ENCODE measurements at regions not wholly inside any gene's neighbourhood (a gene's known extent, or its start where the extent isn't known, plus 50 kb on each side); places are given as distances from the start of the nearest gene placed in this dataset.

GRCh38 chr6:44761046-44761445 is 373.5 kb downstream of the CDC5L start:
- Histone ChIP-seq H3K9me3 (peaks cover 5 to 35% of the 10 kb centered on the region in 2 donors), H3K27me3 (no peaks in the 10 kb centered on the region), H3K4me3 (no peak overlapping the region), H3K27ac (no peak overlapping the region), H3K36me3 (no peaks in the 10 kb centered on the region), H3K4me1 (no peaks in the 10 kb centered on the region)
- DNase-seq (no peak), ATAC-seq (no peak)
- TF ChIP-seq CTCF (IDR thresholded peaks at IDR 0.05) = no peak
- intact Hi-C loops (cut with DNase I) = no loop called here

- DNase-seq = no peak
- ATAC-seq = no peak
- no peaks in the 10 kb centered on the region for H3K4me1 ChIP-seq
- H3K9me3 ChIP-seq = peaks cover 5 to 35% of the 10 kb centered on the region in 2 donors
- H3K27ac ChIP-seq = no peak overlapping the region
- no peaks in the 10 kb centered on the region for H3K27me3 ChIP-seq
- no peaks in the 10 kb centered on the region for H3K36me3 ChIP-seq
- intact Hi-C loops (cut with DNase I) = no loop called here
- no peak for TF ChIP-seq CTCF (IDR thresholded peaks at IDR 0.05)
- no peak overlapping the region for H3K4me3 ChIP-seq
Measured at GRCh38 chr6:44762496-44762895, 375.0 kb downstream of the CDC5L start.

- no peaks in the 10 kb centered on the region for H3K27me3 ChIP-seq
Measured at GRCh38 chr6:44771647-44772415, 384.3 kb downstream of the CDC5L start.

GRCh38 chr6:44772838-44773237 is 385.3 kb downstream of the CDC5L start:
- no peaks in the 10 kb centered on the region for H3K4me1 ChIP-seq
- H3K4me3 ChIP-seq = no peak overlapping the region
- DNase-seq = no peak
- ATAC-seq = no peak
- H3K27me3 ChIP-seq = no peaks in the 10 kb centered on the region
- peaks cover 0 to 4% of the 10 kb centered on the region in 2 donors for H3K9me3 ChIP-seq
- H3K36me3 ChIP-seq = no peaks in the 10 kb centered on the region
- H3K27ac ChIP-seq = no peak overlapping the region
- intact Hi-C loops (cut with DNase I) = no loop called here
- no peak for TF ChIP-seq CTCF (IDR thresholded peaks at IDR 0.05)

More at GRCh38 chr6:44771647-44772415, 384.3 kb downstream of the CDC5L start:
- intact Hi-C loops (cut with DNase I) = no loop called here
- no peaks in the 10 kb centered on the region for H3K4me1 ChIP-seq
- no peak for DNase-seq
- no peaks in the 10 kb centered on the region for H3K36me3 ChIP-seq
- ATAC-seq = peak; percentile 19
- peaks cover 0 to 4% of the 10 kb centered on the region in 2 donors for H3K9me3 ChIP-seq
- no peak overlapping the region for H3K4me3 ChIP-seq
- no peak for TF ChIP-seq CTCF (IDR thresholded peaks at IDR 0.05)
- no peak overlapping the region for H3K27ac ChIP-seq

GRCh38 chr6:44775121-44775520 is 387.6 kb downstream of the CDC5L start:
- Histone ChIP-seq H3K27ac (no peak overlapping the region), H3K9me3 (peaks cover 0 to 1% of the 10 kb centered on the region in 2 donors), H3K4me1 (no peaks in the 10 kb centered on the region), H3K27me3 (no peaks in the 10 kb centered on the region), H3K4me3 (no peak overlapping the region), H3K36me3 (no peaks in the 10 kb centered on the region)
- DNase-seq = no peak
- no peak for TF ChIP-seq CTCF (IDR thresholded peaks at IDR 0.05)
- intact Hi-C loops (cut with DNase I) = no loop called here
- no peak for ATAC-seq
